ENCODE measurements at regions not wholly inside any gene's neighbourhood (a gene's known extent, or its start where the extent isn't known, plus 50 kb on each side); places are given as distances from the start of the nearest gene placed in this dataset.
"Not testable (repeated sequence)": the region's sequence is repeated elsewhere in the genome, so short reads cannot be mapped to it uniquely, and the experiment has no call there.

GRCh38 chr5:17978954-17979353, 344.7 kb downstream of the TAF11L14 start:
- no peak for TF ChIP-seq CTCF (IDR thresholded peaks at IDR 0.05)
- CTCF ChIA-PET, result no interaction called here
- Mint-ChIP-seq H3K27ac (no peak overlapping the region), H3K27me3 (no peaks in the 10 kb centered on the region), H3K36me3 (ENCODE audit: low read depth) (no peaks in the 10 kb centered on the region), H3K4me1 (ENCODE audit: low read depth) (no peaks in the 10 kb centered on the region), H3K4me3 (no peak overlapping the region), H3K9me3 (peaks cover 9% of the 10 kb centered on the region)
- ATAC-seq (no peak), DNase-seq (no peak)
- POLR2A ChIA-PET, result no interaction called here
- intact Hi-C loops (cut with micrococcal nuclease), result no loop called here

DNA sequence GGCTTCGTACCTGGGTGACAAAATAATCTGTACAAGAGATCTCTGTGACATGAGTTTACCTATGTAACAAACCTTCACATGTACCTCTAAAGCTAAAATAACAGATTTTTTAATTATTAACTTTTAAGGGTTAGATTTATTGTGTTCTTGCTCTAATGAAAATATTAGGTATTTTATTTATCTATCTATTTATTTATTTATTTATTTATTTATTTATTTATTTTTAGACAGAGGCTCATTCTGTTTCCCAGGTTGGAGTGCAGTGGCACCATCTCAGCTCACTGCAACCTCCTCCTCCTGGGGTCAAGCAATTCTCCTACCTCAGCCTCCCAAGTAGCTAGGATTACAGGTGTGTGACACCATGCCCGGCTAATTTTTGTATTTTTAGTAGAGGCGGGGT, 348.4 kb downstream of the TAF11L14 start:
- H3K9me3 Mint-ChIP-seq; H3K27ac Mint-ChIP-seq; H3K36me3 Mint-ChIP-seq (ENCODE audit: low read depth); DNase-seq; H3K27me3 Mint-ChIP-seq; POLR2A ChIA-PET; H3K4me3 Mint-ChIP-seq; ATAC-seq; H3K4me1 Mint-ChIP-seq (ENCODE audit: low read depth); intact Hi-C loops (cut with micrococcal nuclease): not testable (repeated sequence)
- CTCF ChIA-PET, result interaction anchor here (0.5 kb wide), 1 partner anchor 794 kb away, joined by 3 read pairs; no protein-coding TSS in a partner anchor

- H3K27ac Mint-ChIP-seq, result no peak overlapping the region
- no peak overlapping the region for H3K4me3 Mint-ChIP-seq
- H3K27me3 Mint-ChIP-seq, result no peaks in the 10 kb centered on the region
- intact Hi-C loops (cut with micrococcal nuclease), result no loop called here
- POLR2A ChIA-PET, result no interaction called here
- peaks cover 2% of the 10 kb centered on the region for H3K9me3 Mint-ChIP-seq
- TF ChIP-seq CTCF (IDR thresholded peaks at IDR 0.05), result no peak
- no peak for ATAC-seq
- H3K36me3 Mint-ChIP-seq (ENCODE audit: low read depth), result no peaks in the 10 kb centered on the region
- no peaks in the 10 kb centered on the region for H3K4me1 Mint-ChIP-seq (ENCODE audit: low read depth)
- no peak for DNase-seq
- CTCF ChIA-PET, result no interaction called here
These were observed 354.8 kb downstream of the TAF11L14 start for GRCh38 chr5:17989036-17989435.

GRCh38 chr5:17989567-17990563, 355.6 kb downstream of the TAF11L14 start:
- no peaks in the 10 kb centered on the region for H3K4me1 Mint-ChIP-seq (ENCODE audit: low read depth)
- POLR2A ChIA-PET, result no interaction called here
- peaks cover 2% of the 10 kb centered on the region for H3K9me3 Mint-ChIP-seq
- DNase-seq, result no peak
- no peak overlapping the region for H3K27ac Mint-ChIP-seq
- CTCF ChIA-PET, result no interaction called here
- no peaks in the 10 kb centered on the region for H3K27me3 Mint-ChIP-seq
- no peak for TF ChIP-seq CTCF (IDR thresholded peaks at IDR 0.05)
- ATAC-seq, result no peak
- H3K36me3 Mint-ChIP-seq (ENCODE audit: low read depth), result no peaks in the 10 kb centered on the region
- intact Hi-C loops (cut with micrococcal nuclease), result no loop called here
- H3K4me3 Mint-ChIP-seq, result no peak overlapping the region

DNA sequence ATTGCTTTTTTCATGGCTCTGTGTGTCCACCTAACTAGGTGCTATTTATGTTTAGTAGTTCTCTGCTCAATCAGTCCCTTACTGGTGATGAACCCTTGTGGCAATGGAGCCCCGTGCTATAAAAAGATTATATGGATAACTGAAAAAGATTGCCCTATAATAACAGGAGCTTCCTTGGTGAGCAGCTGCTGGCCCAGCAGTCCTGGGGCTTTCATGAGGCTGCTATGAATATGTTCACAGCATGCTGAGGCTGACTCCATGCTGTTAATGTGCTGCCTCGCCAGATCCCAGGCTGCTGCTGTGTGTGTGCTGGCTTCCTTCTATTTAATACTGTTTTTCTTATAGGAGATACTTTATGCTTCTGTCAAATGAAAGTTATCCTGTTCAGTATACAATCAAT, 357.5 kb downstream of the TAF11L14 start:
- Mint-ChIP-seq H3K9me3 (peaks cover 2% of the 10 kb centered on the region), H3K27ac (no peak overlapping the region), H3K4me1 (ENCODE audit: low read depth) (no peaks in the 10 kb centered on the region), H3K36me3 (ENCODE audit: low read depth) (no peaks in the 10 kb centered on the region), H3K27me3 (no peaks in the 10 kb centered on the region), H3K4me3 (no peak overlapping the region)
- CTCF ChIA-PET, result no interaction called here
- intact Hi-C loops (cut with micrococcal nuclease), result no loop called here
- ATAC-seq (no peak), DNase-seq (no peak)
- POLR2A ChIA-PET, result no interaction called here
- TF ChIP-seq CTCF (IDR thresholded peaks at IDR 0.05), result no peak

All from activated CD8-positive, alpha-beta T cell treated with anti-CD3 and anti-CD28 coated beads for 36 hours (primary cell).